Thyroid gland (tissue), 4 donors: ENCODE measurements at regions not wholly inside any gene's neighbourhood (a gene's known extent, or its start where the extent isn't known, plus 50 kb on each side); places are given as distances from the start of the nearest gene placed in this dataset.
"Not testable (repeated sequence)": the region's sequence is repeated elsewhere in the genome, so short reads cannot be mapped to it uniquely, and the experiment has no call there.

ENCODE experiments used
- DNase-seq, 2 donors: peaks; one replicate each; pipeline ENCODE4 v3.0.0-alpha.2; 2019
- H3K27ac ChIP-seq, 3 donors: fragments of 200-600 bp; sonication (generic); 1 replicate in 2 of 3; 2 replicates in 1 of 3; pipeline ENCODE4 v1.5.1; 2016 to 2019; ENCODE audit warnings: mild to moderate bottlenecking in 1 of 3, moderate library complexity in 1 of 3
- H3K27me3 ChIP-seq: fragments of 200-600 bp; sonication (generic); one replicate; pipeline ENCODE4 v1.5.1; 2019
- H3K36me3 ChIP-seq, 2 donors: fragments of 200-600 bp; sonication (generic); one replicate each; pipeline ENCODE4 v1.5.1; 2016 to 2019
- H3K4me1 ChIP-seq, 2 donors: fragments of 200-600 bp; sonication (generic); one replicate each; pipeline ENCODE4 v1.5.1; 2017 to 2019
- H3K4me3 ChIP-seq, 3 donors: fragments of 200-600 bp; sonication (generic); replicated peaks in 1 of 3; 1 replicate in 2 of 3; 2 replicates in 1 of 3; pipeline ENCODE4 v1.5.1; 2016; ENCODE audit warnings: mild to moderate bottlenecking in 1 of 3
- H3K9me3 ChIP-seq: fragments of 200-600 bp; sonication (generic); one replicate; pipeline ENCODE4 v1.5.1; 2017
- CTCF ChIP-seq, 6 experiments: fragments of 200-600 bp in 3 of 6; fragments of 450-650 bp in 3 of 6; sonication (generic) in 3 of 6; IDR thresholded peaks; one replicate each; pipeline ENCODE4 v1.5.1; 2016 to 2019; ENCODE audit warnings: antibody characterized with exemption in 6 of 6, mild to moderate bottlenecking in 2 of 6, inconsistent platforms in 1 of 6, moderate library complexity in 1 of 6
- POLR2A ChIP-seq, 2 donors: fragments of 450-650 bp; IDR thresholded peaks; one replicate each; pipeline ENCODE4 v1.6.1; 2017; ENCODE audit warnings: antibody characterized with exemption in 2 of 2, mild to moderate bottlenecking in 2 of 2, moderate library complexity in 1 of 2
- WGBS, 2 donors: methylation state at CpG; one replicate each; pipeline ENCODE4 v1.1.5; 2017; 5-methylcytosine and 5-hydroxymethylcytosine counted together
- intact Hi-C: fragments of 100-400 bp; cut with DNase I; formaldehyde crosslinking; loops from one replicate; pipeline ENCODE4 v1.15.1; 2023

- intact Hi-C loops: no loop called here
- 91 to 93% methylated on average over 5 of the region's 5 CpGs for WGBS, 2 donors
These were observed 212.5 kb upstream of the HAAO start for GRCh38 chr2:43004879-43005244.

GRCh38 chr2:43004126-43004865 is 211.9 kb upstream of the HAAO start:
- H3K27ac ChIP-seq, intact Hi-C loops, H3K27me3 ChIP-seq, H3K9me3 ChIP-seq, H3K36me3 ChIP-seq, H3K4me3 ChIP-seq, DNase-seq: not testable (repeated sequence)
- peaks cover 10 to 13% of the 10 kb centered on the region in 2 donors for H3K4me1 ChIP-seq
- 94 to 95% methylated on average over 11 of the region's 11 CpGs for WGBS, 2 donors

More at GRCh38 chr2:43004879-43005244, 212.5 kb upstream of the HAAO start:
- Histone ChIP-seq H3K27ac (no peak overlapping the region), H3K36me3 (no peaks in the 10 kb centered on the region), H3K4me3 (no peak overlapping the region), H3K4me1 (peaks cover 10 to 13% of the 10 kb centered on the region in 2 donors), H3K9me3 (no peaks in the 10 kb centered on the region), H3K27me3 (no peaks in the 10 kb centered on the region)
- TF ChIP-seq POLR2A (IDR thresholded peaks at IDR 0.05): no peak
- no peak for TF ChIP-seq CTCF (IDR thresholded peaks at IDR 0.05)
- no peak for DNase-seq

- 88 to 100% methylated on average over 2 of the region's 2 CpGs for WGBS, 2 donors
- Histone ChIP-seq H3K27ac (no peak overlapping the region), H3K36me3 (no peaks in the 10 kb centered on the region), H3K4me1 (peaks cover 10 to 13% of the 10 kb centered on the region in 2 donors), H3K27me3 (no peaks in the 10 kb centered on the region), H3K4me3 (no peak overlapping the region), H3K9me3 (no peaks in the 10 kb centered on the region)
- intact Hi-C loops: no loop called here
- DNase-seq: no peak
- TF ChIP-seq POLR2A (IDR thresholded peaks at IDR 0.05): no peak
- TF ChIP-seq CTCF (IDR thresholded peaks at IDR 0.05): no peak
These were observed 211.3 kb upstream of the HAAO start for GRCh38 chr2:43003702-43004101.

DNA sequence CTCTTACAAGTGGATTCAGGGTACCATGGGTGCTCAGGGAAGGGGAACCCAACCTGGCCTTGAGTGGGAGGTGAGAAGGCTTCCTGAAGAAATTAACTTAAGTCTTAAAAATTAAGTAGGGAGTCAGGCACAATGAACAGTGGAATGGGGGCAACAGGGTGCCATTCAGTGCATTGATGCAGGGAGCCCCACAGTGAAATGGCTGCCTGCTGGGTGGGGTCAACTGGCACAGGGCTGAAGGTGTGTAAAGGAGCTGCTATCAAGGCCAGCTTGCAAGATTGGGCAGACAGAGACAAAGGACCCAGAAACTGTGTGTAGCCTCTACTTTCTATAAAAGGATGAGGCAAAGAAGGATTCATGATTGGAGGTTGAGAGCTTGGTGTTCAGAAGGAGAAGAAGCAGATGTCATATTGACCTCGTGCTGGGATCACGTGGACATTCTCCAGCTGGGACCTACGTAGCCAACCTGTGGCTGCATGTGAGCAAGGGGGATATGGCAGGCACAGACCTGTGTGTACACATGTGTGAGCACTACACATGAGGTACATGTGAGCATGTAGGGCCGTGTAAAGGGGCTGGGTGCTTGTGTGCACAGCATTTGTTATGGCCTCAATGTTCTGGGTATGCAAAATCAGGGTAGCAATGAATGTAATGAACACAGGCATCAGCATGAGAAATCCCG is 209.5 kb upstream of the HAAO start:
- Histone ChIP-seq H3K36me3 (no peaks in the 10 kb centered on the region), H3K9me3 (no peaks in the 10 kb centered on the region), H3K4me3 (no peak overlapping the region), H3K27ac (no peak overlapping the region), H3K4me1 (peaks cover 10 to 13% of the 10 kb centered on the region in 2 donors), H3K27me3 (no peaks in the 10 kb centered on the region)
- intact Hi-C loops: no loop called here
- DNase-seq: no peak
- 96 to 97% methylated on average over 5 of the region's 5 CpGs for WGBS, 2 donors
- TF ChIP-seq POLR2A (IDR thresholded peaks at IDR 0.05) (no peak), CTCF (IDR thresholded peaks at IDR 0.05) (no peak)

- WGBS, 2 donors: 95 to 99% methylated on average over 4 of the region's 4 CpGs
- Histone ChIP-seq H3K4me3 (no peak overlapping the region), H3K36me3 (no peaks in the 10 kb centered on the region), H3K4me1 (peaks cover 9 to 10% of the 10 kb centered on the region in 2 donors), H3K9me3 (no peaks in the 10 kb centered on the region), H3K27me3 (no peaks in the 10 kb centered on the region), H3K27ac (no peak overlapping the region)
- DNase-seq: no peak
- intact Hi-C loops: no loop called here
- TF ChIP-seq CTCF (IDR thresholded peaks at IDR 0.05) (no peak), POLR2A (IDR thresholded peaks at IDR 0.05) (no peak)
These were observed 208.6 kb upstream of the HAAO start for GRCh38 chr2:43001055-43001378.
